OCI-LY1 (cell line): ENCODE measurements at regions not wholly inside any gene's neighbourhood (a gene's known extent, or its start where the extent isn't known, plus 50 kb on each side); places are given as distances from the start of the nearest gene placed in this dataset.
"Not testable (repeated sequence)": the region's sequence is repeated elsewhere in the genome, so short reads cannot be mapped to it uniquely, and the experiment has no call there.

Source experiments
- H2AFZ ChIP-seq: fragments of 200-600 bp; sonication (generic), shearing (Covaris generic); 2 replicates; pipeline ENCODE4 v1.6.0; 2014; ENCODE audit warnings: antibody characterized with exemption, mild to moderate bottlenecking, low read length
- H3F3A ChIP-seq: fragments of 200-600 bp; sonication (generic), shearing (Covaris generic); 2 replicates; pipeline ENCODE4 v1.6.0; 2014; ENCODE audit warnings: mild to moderate bottlenecking, antibody characterized with exemption, low read length, moderate library complexity; ENCODE audit not compliant: insufficient read depth
- H3K27ac ChIP-seq: fragments of 200-600 bp; sonication (generic); 2 replicates; pipeline ENCODE4 v1.5.1; 2014; ENCODE audit warnings: low read length, mixed run types, mild to moderate bottlenecking, low read depth; ENCODE audit not compliant: poor library complexity, severe bottlenecking
- H3K27me3 ChIP-seq: fragments of 200-600 bp; sonication (generic); 2 replicates; pipeline ENCODE4 v1.6.0; 2014; ENCODE audit warnings: antibody characterized with exemption, mild to moderate bottlenecking, low read length, moderate library complexity; ENCODE audit not compliant: insufficient read depth
- H3K36me3 ChIP-seq: fragments of 200-600 bp; sonication (generic); 2 replicates; pipeline ENCODE4 v1.6.1; 2014; ENCODE audit warnings: mild to moderate bottlenecking, antibody characterized with exemption, low read length, moderate library complexity, mixed read lengths; ENCODE audit not compliant: insufficient read depth
- H3K4me1 ChIP-seq: fragments of 200-600 bp; sonication (generic); 2 replicates; pipeline ENCODE4 v1.5.1; 2014; ENCODE audit warnings: mild to moderate bottlenecking, low read length, moderate library complexity; ENCODE audit not compliant: insufficient read depth, severe bottlenecking
- H3K4me2 ChIP-seq: fragments of 200-600 bp; sonication (generic), shearing (Covaris generic); 2 replicates; pipeline ENCODE4 v1.6.1; 2014; ENCODE audit warnings: low read length
- H3K4me3 ChIP-seq: fragments of 200-600 bp; sonication (generic); 2 replicates; pipeline ENCODE4 v1.5.1; 2014; ENCODE audit warnings: low read length, low read depth, mild to moderate bottlenecking, mixed read lengths; ENCODE audit not compliant: poor library complexity, severe bottlenecking
- H3K79me2 ChIP-seq: fragments of 200-600 bp; shearing (Covaris generic); 2 replicates; pipeline ENCODE4 v1.6.1; 2016; ENCODE audit warnings: mixed run types, low read length, mixed read lengths; ENCODE audit not compliant: insufficient read depth
- H3K9ac ChIP-seq: fragments of 200-600 bp; sonication (generic), shearing (Covaris generic); 2 replicates; pipeline ENCODE4 v1.6.1; 2014; ENCODE audit warnings: mild to moderate bottlenecking, low read length, mixed read lengths
- H3K9me2 ChIP-seq: fragments of 200-600 bp; sonication (generic), shearing (Covaris generic); 2 replicates; pipeline ENCODE4 v1.6.1; 2014; ENCODE audit warnings: low read depth, mild to moderate bottlenecking, low read length, mixed read lengths
- H3K9me3 ChIP-seq: fragments of 200-600 bp; shearing (Covaris generic); 2 replicates; pipeline ENCODE4 v1.6.1; 2014; ENCODE audit warnings: low read length, mixed read lengths
- H4K20me1 ChIP-seq: fragments of 200-600 bp; sonication (generic), shearing (Covaris generic); 2 replicates; pipeline ENCODE4 v1.6.0; 2016; ENCODE audit warnings: mild to moderate bottlenecking, low read length; ENCODE audit not compliant: insufficient read depth
- EZH2 ChIP-seq: fragments of 200-600 bp; sonication (generic), shearing (Covaris generic); IDR thresholded peaks from 2 replicates; pipeline ENCODE4 v1.8.0; 2017; ENCODE audit warnings: borderline replicate concordance, mixed run types, mild to moderate bottlenecking, antibody characterized with exemption, low read length, moderate library complexity, mixed read lengths
- TF ChIP-seq, protein P1 (sequence below): fragments of 200-600 bp; sonication (generic), shearing (Covaris generic); IDR thresholded peaks from 2 replicates; pipeline ENCODE4 v1.5.1; 2017; ENCODE audit warnings: mild to moderate bottlenecking, antibody characterized with exemption, low read length, moderate library complexity, mixed read lengths

DNA sequence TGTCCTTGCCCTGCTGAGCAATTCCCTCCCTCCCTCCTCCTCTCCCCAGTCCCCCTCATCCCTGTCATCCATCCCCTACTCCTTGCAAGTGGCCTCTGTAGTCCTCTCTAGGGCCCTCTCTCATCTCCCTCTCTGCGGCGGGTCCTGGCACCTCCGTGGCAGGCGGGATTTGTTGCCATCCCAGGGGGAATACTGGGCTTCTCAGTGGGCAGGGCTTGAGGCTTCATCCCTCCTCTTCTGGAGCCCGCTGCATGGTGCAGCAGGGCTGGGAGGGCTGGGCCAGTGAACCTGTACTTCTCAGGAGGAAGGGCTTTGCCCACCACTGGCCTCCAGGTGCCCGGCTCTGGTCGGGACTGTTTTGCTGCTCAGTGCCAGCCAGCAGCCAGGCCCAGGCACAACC lies 216.2 kb downstream of the TFCP2L1 start:
- no peaks in the 10 kb centered on the region for H3K4me1 ChIP-seq
- no peak overlapping the region for H2AFZ ChIP-seq
- H3K27me3 ChIP-seq, result no peaks in the 10 kb centered on the region
- H3K9me2 ChIP-seq, result no peaks in the 10 kb centered on the region
- no peak overlapping the region for H3K4me3 ChIP-seq
- H3K36me3 ChIP-seq, result no peaks in the 10 kb centered on the region
- H4K20me1 ChIP-seq, result no peaks in the 10 kb centered on the region
- H3K9me3 ChIP-seq, result no peaks in the 10 kb centered on the region
- no peak overlapping the region for H3K9ac ChIP-seq
- no peaks in the 10 kb centered on the region for H3K79me2 ChIP-seq
- no peak for TF ChIP-seq EZH2
- TF ChIP-seq, protein P1, sequence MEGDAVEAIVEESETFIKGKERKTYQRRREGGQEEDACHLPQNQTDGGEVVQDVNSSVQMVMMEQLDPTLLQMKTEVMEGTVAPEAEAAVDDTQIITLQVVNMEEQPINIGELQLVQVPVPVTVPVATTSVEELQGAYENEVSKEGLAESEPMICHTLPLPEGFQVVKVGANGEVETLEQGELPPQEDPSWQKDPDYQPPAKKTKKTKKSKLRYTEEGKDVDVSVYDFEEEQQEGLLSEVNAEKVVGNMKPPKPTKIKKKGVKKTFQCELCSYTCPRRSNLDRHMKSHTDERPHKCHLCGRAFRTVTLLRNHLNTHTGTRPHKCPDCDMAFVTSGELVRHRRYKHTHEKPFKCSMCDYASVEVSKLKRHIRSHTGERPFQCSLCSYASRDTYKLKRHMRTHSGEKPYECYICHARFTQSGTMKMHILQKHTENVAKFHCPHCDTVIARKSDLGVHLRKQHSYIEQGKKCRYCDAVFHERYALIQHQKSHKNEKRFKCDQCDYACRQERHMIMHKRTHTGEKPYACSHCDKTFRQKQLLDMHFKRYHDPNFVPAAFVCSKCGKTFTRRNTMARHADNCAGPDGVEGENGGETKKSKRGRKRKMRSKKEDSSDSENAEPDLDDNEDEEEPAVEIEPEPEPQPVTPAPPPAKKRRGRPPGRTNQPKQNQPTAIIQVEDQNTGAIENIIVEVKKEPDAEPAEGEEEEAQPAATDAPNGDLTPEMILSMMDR, result no peak
- no peaks in the 10 kb centered on the region for H3F3A ChIP-seq
- no peak overlapping the region for H3K27ac ChIP-seq
- no peak overlapping the region for H3K4me2 ChIP-seq

DNA sequence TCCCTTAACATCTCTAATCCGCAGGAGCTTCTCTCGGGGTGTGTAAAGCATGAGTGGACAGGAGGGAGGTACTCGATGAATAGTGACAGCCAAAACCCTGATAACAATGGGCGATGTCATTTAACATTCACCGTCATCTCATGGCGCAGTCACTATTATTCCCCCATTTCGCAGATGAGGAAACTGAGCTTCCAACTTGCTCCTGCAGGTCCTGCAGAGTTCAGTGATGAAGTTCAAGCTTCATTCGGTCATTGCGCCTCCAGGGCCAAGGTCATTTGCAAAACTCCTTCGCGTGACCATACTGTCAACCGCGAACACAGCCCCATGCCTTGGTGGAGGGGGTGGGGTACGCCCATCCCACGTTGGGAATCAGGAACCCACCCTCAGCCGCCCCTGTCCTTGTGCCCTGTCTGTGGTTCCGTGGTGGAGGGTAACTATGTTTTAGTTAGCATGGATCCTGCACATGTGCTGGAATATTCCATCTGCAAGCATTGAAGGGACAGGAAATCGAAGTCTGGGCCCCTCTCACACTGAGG lies 215.5 kb downstream of the TFCP2L1 start:
- no peak overlapping the region for H3K27ac ChIP-seq
- H3K9ac ChIP-seq, result no peak overlapping the region
- TF ChIP-seq, protein P1, result no peak
- no peak for TF ChIP-seq EZH2
- no peaks in the 10 kb centered on the region for H4K20me1 ChIP-seq
- H3K79me2 ChIP-seq, result no peaks in the 10 kb centered on the region
- H2AFZ ChIP-seq, result no peak overlapping the region
- H3K9me2 ChIP-seq, result no peaks in the 10 kb centered on the region
- no peaks in the 10 kb centered on the region for H3K4me1 ChIP-seq
- H3K4me3 ChIP-seq, result no peak overlapping the region
- no peaks in the 10 kb centered on the region for H3F3A ChIP-seq
- H3K36me3 ChIP-seq, result no peaks in the 10 kb centered on the region
- H3K27me3 ChIP-seq, result 0 out of 2 replicates have a peak, but pooled peaks cover 3% of the 10 kb centered on the region
- no peak overlapping the region for H3K4me2 ChIP-seq
- H3K9me3 ChIP-seq, result no peaks in the 10 kb centered on the region

DNA sequence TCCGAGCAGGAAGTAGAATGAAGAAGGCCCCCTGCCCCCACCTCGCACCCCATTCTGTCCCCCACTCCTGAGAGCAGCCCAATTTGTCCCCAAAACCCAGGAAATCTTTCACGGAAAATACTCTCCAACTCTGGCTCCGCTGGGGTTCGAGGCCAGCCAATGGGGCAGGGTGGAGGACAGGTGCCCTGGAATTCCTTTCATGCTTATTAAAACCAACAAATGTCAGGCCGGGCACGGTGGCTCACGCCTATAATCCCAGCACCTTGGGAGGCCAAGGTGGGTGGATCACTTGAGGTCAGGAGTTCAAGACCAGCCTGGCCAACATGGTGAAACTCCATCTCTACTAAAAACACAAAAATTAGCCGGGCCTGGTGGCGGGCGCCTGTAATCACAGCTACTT lies 214.9 kb downstream of the TFCP2L1 start:
- not testable (repeated sequence) for H3K9me2 ChIP-seq, H3K4me2 ChIP-seq, H3K9me3 ChIP-seq, H3K4me1 ChIP-seq, H4K20me1 ChIP-seq, H3K27ac ChIP-seq, H3F3A ChIP-seq, H3K9ac ChIP-seq, H3K36me3 ChIP-seq, H2AFZ ChIP-seq, H3K4me3 ChIP-seq, H3K79me2 ChIP-seq, H3K27me3 ChIP-seq

DNA sequence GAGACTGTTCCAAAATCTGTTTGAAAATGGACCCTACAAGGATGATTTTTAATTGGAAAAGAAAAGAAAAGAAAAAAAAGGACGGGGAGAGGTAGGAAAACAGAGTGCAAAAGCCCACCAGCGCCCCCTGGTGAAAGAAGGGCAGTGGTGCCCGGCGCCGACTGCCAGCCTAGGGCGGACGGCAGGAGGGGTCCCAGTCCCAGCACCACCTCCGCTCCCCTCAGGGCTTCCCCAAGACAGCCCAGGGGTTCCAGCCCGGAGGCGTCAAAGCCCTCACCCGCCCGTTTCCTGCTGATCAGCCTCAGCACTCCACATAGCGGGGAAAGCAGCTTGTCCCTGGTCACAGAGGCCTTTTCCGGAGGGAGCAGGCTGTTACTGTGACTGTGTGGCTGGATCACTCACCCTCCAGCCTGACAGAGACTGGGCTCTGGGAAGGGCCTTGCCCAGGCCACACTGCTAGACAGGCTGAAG lies 213.9 kb downstream of the TFCP2L1 start:
- Histone ChIP-seq H3K4me3 (no peak overlapping the region), H2AFZ (no peak overlapping the region), H3F3A (no peaks in the 10 kb centered on the region), H3K27ac (no peak overlapping the region), H3K9me3 (no peaks in the 10 kb centered on the region), H3K4me1 (no peaks in the 10 kb centered on the region), H3K9ac (no peak overlapping the region), H4K20me1 (no peaks in the 10 kb centered on the region), H3K36me3 (no peaks in the 10 kb centered on the region), H3K27me3 (0 out of 2 replicates have a peak, but pooled peaks cover 3% of the 10 kb centered on the region), H3K9me2 (no peaks in the 10 kb centered on the region), H3K79me2 (no peaks in the 10 kb centered on the region), H3K4me2 (no peak overlapping the region)
- TF ChIP-seq, protein P1, result peak; percentile 80
- TF ChIP-seq EZH2, result no peak
